SH-SY5Y (cell line): ENCODE measurements at regions not wholly inside any gene's neighbourhood (a gene's known extent, or its start where the extent isn't known, plus 50 kb on each side); places are given as distances from the start of the nearest gene placed in this dataset.

ENCODE experiments used
- GATA2 ChIP-seq: IDR thresholded peaks from 2 replicates; pipeline ENCODE4 v1.6.1; 2011; ENCODE audit warnings: mild to moderate bottlenecking, low read depth, low read length
- GATA3 ChIP-seq: IDR thresholded peaks from 2 replicates; pipeline ENCODE4 v1.6.1; 2011; ENCODE audit warnings: low read depth, mild to moderate bottlenecking, low read length, moderate library complexity

- TF ChIP-seq GATA2 = no peak
Observed at GRCh38 chr14:106141242-106142220, 615.1 kb downstream of the TMEM121 start.

GRCh38 chr14:106163316-106163715 is 636.9 kb downstream of the TMEM121 start:
- TF ChIP-seq GATA3 (no peak), GATA2 (no peak)

GRCh38 chr14:106166232-106166631 is 639.8 kb downstream of the TMEM121 start:
- TF ChIP-seq GATA2 = no peak
- no peak for TF ChIP-seq GATA3

GRCh38 chr14:106166650-106167204 is 640.3 kb downstream of the TMEM121 start:
- no peak for TF ChIP-seq GATA3
- TF ChIP-seq GATA2 = no peak

- no peak for TF ChIP-seq GATA3
- TF ChIP-seq GATA2 = no peak
Observed at GRCh38 chr14:106174206-106174605, 647.8 kb downstream of the TMEM121 start.

GRCh38 chr14:106179761-106180160 is 653.4 kb downstream of the TMEM121 start:
- no peak for TF ChIP-seq GATA3
- no peak for TF ChIP-seq GATA2

GRCh38 chr14:106185837-106186233 is 659.5 kb downstream of the TMEM121 start:
- TF ChIP-seq GATA2 = no peak
- no peak for TF ChIP-seq GATA3

GRCh38 chr14:106187216-106187615 is 660.8 kb downstream of the TMEM121 start:
- TF ChIP-seq GATA2 (no peak), GATA3 (no peak)

- TF ChIP-seq GATA2 = no peak
- TF ChIP-seq GATA3 = no peak
Observed at GRCh38 chr14:106199097-106199496, 672.7 kb downstream of the TMEM121 start.

GRCh38 chr14:106200541-106201315 is 674.3 kb downstream of the TMEM121 start:
- no peak for TF ChIP-seq GATA3
- no peak for TF ChIP-seq GATA2

- TF ChIP-seq GATA2 = no peak
- TF ChIP-seq GATA3 = no peak
Observed at GRCh38 chr14:106201376-106201775, 675.0 kb downstream of the TMEM121 start.

GRCh38 chr14:106203438-106203837 is 677.1 kb downstream of the TMEM121 start:
- TF ChIP-seq GATA2 (no peak), GATA3 (no peak)

GRCh38 chr14:106204063-106204462 is 677.7 kb downstream of the TMEM121 start:
- TF ChIP-seq GATA2 = no peak
- TF ChIP-seq GATA3 = no peak

GRCh38 chr14:106207316-106207715 is 680.9 kb downstream of the TMEM121 start:
- TF ChIP-seq GATA3 (no peak), GATA2 (no peak)

GRCh38 chr14:106208794-106209193 is 682.4 kb downstream of the TMEM121 start:
- TF ChIP-seq GATA2 (no peak), GATA3 (no peak)
